HG03354 (cell line): ENCODE measurements at regions not wholly inside any gene's neighbourhood (a gene's known extent, or its start where the extent isn't known, plus 50 kb on each side); places are given as distances from the start of the nearest gene placed in this dataset.
"Not testable (repeated sequence)": the region's sequence is repeated elsewhere in the genome, so short reads cannot be mapped to it uniquely, and the experiment has no call there.

ENCODE experiments used
- ATAC-seq: cut with Tn5 transposase; IDR thresholded peaks from one replicate; pipeline ENCODE4 v1.9.1; 2021; ENCODE audit warnings: mild to moderate bottlenecking; ENCODE audit not compliant: unreplicated experiment, poor library complexity, severe bottlenecking

DNA sequence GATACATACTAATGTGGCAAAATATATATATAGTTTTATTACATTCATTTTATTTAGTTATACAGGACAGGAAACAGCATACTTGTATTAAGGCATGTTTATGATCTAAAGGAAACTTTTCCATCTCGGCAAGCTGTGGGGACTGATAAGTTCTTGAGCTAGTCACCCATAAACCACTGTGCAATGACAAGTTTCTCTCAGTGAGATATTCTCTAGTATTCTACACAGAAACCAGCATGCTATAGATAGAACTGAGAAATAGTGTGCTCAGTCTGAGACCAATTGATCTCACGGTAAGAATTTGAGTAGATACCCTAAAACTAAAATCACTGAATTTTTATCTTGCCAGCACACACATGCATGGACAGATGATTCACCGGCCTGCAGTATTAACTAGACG lies 717.6 kb upstream of the NOVA1 start:
- ATAC-seq: no peak

DNA sequence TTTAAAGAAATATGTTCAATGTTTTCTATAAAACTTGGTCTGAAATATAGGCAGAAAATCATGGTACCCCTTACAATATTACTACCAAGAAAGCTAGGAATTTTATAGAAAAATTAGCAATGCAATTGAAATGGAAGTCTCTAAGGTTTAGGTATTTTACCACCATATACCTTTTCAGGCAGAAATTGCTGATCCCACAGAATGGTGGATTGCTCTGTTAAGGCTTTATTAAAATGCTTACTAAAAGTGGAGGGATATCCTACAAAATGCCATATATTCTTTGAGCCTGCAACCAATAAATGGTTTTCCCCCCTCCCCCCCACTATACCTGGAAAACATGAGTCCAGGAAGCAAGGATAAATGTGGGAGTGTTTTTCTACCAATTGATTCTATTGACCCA lies 718.1 kb upstream of the NOVA1 start:
- no peak for ATAC-seq

DNA sequence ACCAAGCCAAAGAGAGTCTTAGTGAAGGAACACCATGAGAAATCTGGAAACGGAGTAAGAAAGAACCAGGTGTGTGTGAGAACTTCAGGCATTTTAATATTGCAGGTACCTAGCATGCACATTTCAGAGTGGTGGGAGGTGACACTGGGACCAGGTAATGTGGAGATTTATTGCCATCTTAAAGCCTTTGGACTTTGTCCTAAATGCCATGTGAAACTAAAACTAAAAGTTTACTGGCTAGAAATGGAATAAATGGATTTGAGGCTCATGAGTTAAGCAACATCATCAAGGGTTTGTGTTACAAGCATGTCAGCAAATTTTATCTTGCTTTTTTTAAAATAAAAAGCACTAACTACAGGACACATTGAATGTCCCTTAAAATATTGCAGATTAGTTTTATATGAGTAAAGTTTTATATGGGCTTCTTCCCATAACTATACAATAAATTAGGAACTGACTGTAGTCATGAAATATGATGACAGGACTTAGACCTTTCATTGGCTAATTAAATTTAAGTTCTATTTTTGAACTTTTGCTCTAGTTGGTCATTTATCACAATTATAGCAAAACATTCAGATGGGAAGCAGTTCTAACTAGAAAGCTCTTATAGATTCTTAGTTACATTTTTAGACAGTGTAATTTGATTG lies 721.1 kb upstream of the NOVA1 start:
- ATAC-seq: no peak

DNA sequence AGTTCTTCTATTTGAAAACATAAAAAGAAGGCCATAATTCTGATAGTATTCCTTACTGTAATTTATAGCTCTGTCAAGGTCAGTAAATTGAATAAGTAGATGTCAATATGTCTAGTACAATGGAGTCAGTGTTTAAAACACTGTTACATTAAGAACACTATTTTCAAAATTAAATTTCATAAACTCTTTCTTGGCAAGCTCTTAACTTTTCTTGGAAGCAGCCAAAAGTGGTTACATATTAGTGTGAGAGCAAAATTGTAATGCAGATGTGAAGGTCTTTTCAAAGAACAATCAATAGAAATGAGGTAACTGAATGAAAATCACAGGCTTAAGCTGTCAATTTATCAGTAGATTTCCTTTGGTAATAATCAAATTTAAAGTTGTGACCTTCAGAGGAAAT lies 722.4 kb upstream of the NOVA1 start:
- ATAC-seq: no peak

DNA sequence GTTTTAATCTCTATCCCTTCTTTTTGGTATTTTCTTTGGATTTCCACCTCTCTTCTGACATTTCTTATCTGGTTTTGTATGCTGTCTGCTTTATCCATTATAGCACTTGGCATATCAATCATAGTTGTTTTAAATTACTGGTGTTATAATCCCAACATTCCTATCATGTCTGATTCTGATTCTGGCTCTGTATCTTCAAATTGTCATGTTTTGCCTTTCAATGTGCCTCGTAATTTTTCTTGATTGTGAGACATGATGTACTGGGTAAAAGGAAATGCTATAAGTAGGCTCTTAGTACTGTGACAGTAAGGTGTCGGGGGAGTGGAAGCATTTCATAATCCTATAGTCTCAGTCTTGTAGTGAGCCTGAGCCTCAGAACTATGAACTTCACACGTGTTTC lies 729.3 kb upstream of the NOVA1 start:
- no peak for ATAC-seq

DNA sequence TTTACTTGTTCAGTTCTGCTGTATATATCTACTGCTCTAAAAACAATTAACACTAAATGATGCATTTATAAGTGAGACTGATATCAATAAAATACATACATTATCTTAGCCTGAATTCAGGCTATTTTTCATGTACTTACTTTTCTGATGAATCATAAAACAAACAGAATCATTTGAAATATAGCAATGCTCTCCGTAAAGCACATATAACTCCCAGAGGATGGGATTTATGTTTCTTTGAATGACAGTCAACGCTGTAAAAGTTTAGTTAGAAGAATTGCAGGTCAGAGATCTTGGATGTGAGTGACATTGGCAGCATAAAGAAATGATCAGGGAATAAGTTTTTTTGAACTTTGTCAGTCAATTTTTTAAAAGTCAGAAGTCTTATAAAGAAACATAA lies 740.2 kb upstream of the NOVA1 start:
- ATAC-seq: no peak

DNA sequence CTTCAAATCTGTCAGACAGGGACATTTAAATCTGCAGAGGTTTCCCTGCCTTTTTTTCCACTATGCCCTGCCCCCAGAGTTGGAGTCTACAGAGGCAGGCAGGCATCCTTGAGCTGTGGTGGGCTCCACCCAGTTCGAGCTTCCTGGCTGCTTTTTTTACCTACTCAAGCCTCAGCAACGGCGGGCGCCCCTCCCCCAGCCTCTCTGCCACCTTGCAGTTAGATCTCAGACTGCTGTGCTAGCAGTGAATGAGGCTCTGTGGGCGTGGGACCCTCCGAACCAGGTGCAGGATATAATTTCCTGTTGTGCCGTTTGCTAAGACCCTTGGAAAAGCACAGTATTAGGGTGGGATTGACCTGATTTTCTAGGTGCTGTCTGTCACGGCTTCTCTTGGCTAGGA lies 765.2 kb upstream of the NOVA1 start:
- not testable (repeated sequence) for ATAC-seq

DNA sequence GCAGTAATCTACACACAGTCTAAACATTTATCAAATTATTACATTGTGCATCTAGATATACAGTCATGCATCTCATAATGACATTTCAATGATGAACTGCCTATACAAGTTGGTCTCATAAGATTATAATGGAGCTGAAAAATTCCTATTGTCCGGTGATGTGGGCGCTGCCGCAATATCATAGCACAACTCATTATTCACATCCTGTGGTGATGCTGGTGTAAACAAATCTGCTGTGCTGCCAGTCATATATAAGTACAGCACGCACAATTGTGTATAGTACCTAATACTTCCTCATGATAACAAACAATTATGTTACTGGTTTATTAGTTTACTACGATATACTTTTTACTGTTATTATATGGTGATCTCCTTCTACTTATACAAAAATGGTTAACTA lies 768.8 kb upstream of the NOVA1 start:
- no peak for ATAC-seq

DNA sequence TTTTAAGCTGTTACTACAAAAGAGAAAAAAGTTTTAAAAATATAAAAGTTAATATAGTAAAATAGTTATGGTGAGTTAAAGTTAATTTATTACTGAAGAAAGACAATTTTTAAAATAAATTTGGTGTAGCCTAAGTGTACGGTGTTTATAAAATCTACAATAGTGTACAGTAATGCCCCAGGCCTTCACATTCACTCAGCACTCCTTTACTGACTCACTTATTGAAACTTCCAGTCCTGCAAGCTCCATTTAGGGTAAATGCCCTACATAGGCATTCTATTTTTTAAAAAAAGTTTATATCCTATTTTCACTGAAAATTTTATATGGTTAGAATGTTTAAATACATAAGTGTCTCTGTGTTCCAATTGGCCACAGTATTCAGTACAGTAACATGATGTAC lies 769.5 kb upstream of the NOVA1 start:
- no peak for ATAC-seq

DNA sequence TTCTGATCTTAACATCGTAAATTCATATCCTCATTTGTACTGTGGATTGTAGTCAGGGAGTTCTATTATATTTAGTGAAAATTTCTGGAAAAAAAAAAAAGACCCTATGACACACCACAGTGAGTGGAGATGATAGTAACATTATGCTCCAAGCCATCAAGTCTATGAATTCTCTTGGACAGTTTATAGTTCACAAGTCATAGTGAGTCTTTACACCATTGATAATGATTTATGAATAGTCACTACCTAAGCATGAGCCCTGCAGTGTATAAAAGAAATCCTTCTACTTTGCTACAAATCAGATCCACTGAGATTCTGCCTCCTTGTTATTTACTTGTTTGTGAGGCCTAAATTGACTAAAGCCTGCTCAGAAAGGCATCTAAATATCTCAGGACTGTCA lies 772.2 kb upstream of the NOVA1 start:
- no peak for ATAC-seq

DNA sequence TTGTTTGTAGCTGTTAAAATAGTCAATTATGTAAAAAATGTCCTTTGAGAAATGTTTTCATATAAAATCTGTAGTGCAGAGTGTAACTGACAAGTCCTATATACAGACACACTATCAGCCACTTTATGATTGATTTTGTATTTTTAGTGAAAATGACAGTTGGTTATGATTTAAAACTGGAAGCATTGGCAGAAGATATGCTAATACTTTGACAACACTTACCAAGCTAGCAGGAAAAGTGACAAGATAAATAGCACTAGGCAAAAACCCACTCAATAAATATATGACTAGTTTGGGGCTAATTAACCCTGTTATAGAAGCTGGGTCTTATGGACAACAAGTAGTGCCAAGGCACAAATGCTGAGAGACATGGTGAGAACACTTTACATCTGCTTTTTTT lies 772.9 kb upstream of the NOVA1 start:
- no peak for ATAC-seq

DNA sequence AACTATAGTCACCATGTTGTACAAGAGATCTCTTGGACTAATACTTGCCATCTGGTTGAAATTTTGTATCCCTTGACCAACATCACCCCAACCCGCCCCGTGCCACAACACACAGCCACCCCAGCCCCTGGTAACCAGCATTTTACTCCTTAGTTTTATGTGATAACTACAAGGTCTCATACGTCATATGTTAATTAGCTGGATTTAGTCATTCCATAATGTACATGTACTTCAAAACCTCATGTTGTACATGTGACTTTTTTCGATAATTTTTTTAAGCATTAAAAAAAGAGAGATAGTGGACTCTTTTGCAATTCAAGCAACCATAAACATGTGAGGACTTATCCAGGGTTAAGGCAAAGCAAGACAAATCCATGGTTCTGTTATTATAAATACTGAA lies 773.4 kb upstream of the NOVA1 start:
- no peak for ATAC-seq

DNA sequence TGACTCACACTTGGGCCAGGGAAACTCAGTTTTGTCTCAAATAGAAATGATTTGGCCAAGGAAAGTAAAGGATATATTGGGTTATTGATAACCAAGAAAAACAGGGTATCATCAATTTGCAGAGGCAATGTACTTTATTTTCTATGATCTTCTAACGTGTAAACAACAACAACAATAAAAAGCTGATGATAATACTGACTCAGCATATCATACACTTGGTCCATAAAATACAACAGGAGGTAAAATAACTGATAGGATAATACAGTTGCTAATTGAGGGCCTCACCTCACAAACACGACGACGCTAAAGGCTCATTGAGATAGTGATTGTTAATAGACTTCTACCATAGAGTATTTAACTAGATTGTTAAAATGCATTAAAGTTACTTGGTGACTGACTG lies 774.0 kb upstream of the NOVA1 start:
- ATAC-seq: no peak

DNA sequence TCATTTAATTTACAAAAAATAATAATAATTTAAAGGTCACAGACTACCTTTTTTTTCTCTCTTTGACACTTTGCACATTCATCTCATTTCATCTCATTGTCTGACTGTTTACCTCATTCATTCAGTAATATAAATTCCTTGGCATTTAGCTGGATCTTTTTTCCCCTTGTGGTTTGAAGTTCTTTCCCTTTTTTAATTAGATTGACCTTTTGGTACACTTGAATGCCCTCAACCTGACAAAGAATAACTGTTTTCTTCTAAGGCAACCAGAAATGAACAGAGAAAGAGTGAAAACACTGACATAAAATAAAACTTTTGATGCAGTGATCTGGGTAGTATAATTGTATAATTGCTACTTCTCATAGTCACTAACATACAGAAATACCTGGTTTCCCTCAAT lies 774.9 kb upstream of the NOVA1 start:
- ATAC-seq: no peak

DNA sequence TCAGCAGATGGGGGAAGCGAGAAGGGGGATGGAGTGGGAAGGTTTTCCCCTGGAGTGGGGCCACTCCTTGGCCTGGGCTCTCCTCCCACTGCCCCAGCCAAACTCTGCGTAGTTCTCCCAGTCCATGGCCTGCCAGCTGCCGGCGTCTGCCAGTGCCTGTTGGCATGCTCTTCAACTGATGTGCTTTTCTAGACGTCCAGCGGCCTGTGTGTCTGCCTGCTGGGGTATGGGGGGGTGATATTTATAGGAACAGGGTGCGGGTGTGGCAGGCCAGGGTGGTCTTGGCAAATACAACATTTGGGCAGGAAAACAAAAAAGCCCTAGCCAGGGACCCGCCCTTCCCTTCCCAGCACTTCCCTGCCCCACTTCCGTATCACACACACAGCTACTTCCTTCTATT lies 786.3 kb upstream of the NOVA1 start:
- no peak for ATAC-seq

DNA sequence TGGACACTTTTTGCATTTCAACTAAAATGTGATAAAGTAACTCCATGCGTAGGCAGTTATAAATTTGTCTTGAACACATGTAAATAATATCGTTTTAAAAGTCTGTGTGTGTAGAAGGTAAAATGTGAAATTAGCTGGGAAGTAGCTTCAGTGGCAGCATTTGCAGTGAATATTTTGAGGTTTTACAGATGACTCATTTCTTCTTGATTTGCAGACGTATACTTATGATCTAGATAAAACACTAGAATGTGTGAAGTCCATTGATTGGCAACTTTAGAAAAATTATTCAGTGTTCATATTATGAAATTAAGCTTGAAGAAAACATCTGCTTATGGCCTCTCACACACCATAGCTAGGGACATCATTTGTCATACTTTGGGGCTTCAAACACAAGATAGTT lies 788.6 kb upstream of the NOVA1 start:
- no peak for ATAC-seq

DNA sequence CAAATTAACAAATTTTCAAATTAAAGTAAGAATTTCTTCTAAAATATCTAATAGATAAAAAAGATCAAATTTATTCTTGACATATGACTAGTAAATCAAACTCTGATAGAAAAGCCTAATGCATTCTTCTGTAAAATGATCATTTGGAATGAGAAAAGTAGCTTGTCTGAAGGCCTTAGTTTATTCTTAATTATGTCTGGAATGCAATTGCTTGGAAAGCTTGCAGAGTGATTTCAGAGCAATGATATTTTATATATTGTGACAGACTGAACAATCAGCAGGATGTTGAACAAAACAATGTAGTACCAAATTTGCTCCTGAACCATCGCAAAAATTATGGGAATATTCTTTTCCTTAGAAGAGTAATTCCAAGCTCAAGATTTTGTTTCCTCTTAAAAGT lies 789.6 kb upstream of the NOVA1 start:
- no peak for ATAC-seq

DNA sequence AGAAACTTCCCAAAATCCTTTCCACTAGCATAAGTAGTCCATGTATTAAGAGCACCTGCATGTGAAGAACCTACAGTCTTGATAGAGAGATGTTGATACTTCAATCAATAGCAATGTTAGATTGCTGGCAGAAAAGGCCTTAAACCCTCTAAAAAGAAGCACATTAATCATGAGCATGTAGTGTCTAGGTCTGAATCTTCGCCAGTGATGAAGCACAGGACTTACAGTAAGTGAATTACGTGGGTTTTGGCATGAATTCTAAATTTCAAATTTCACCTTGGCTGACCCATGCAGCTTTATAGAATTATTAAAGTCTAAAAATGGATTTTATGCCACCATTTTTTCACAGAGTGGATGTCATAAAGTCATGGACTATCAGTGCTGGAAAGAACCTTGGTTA lies 791.6 kb upstream of the NOVA1 start:
- ATAC-seq: no peak

DNA sequence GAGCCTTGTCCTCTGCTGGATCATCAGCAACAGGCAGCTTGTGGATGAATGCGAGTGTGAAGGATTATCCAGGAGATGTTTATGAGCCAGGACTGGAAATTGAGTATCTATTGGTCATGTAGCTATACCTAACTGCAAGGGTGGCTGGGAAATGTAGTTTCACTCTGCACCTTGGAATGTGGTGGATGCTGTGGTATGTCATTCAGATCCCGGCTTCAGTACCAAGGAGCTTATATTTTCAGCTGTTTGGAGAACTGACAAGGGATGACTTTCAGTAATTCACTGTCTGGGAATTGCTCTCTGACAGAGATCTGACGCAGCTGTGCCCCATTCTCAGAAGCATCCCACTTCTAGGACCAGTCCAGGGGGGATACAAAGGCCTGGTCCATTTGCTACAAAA lies 792.3 kb upstream of the NOVA1 start:
- no peak for ATAC-seq

DNA sequence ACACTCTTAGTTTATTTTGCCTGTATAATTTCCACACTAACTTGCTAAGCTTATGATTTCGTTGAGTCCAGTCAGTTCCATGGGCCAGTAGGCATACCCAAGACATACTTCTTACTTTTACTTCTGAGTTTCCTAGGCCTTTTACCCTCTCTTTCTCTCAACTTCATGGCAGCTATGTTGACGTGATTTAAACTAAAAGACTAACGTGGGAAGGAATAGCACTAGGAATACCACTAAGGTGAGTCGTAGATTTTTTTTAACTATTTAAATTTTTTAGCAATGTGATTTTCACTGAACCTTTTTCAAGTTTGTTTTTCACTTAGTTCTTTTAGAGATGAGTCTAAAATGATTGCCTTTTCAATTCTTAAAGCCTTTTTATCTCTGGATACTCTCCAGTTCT lies 793.5 kb upstream of the NOVA1 start:
- ATAC-seq: no peak

DNA sequence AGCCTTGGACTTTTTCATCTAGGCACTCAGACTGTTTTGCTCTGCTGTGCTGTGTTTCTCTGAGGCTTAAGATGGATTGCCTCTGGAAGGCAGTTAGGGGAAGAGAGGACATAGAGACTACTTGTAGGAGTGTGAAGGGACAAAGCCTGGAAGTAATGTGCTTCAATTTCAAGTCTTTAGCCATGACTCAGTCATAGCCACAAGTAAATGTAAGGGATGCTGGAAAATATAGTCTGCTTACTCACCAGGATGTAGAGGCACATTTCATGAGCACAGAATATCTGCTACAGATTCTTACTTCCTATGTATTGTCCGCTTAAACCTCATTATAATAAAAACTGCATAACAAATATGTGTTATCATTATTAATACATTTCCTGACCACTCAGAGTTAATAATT lies 794.3 kb upstream of the NOVA1 start:
- ATAC-seq: no peak

DNA sequence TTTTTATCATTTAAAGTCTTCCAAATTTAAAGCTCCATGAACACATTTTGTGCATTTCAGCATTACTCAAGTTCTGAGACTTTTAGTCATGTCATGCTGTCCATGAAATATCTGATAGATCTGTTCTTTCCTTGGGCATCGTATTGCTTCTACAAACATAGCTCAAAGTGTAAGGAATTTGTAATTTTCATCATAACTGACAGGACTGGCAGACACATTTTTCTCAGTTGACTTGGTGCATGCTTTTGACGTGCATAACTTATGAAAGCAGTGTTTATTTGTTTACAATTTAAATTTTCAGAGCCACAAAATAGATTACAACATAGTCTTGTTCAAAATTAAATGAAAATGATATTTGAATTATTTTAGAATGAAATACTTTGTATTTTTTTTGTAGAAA lies 812.1 kb upstream of the NOVA1 start:
- ATAC-seq: no peak

DNA sequence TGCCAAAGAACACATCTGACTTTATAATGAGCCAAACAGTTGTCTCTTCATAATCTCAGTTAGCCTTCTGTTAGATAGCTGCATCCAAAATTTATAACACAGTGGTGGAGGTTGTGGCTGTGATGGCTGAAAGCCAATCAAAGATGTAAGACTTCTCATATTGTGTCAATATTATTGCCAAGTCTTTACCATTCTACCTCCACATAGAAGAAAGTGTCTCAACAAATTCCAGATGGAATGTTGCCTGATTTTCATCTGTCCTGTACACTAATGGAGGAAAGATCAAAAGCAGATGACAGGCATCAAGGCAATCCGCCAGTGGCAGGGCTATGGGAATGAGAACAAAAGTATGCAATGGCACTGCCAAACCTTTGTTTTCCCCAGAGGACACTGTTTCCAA lies 813.1 kb upstream of the NOVA1 start:
- no peak for ATAC-seq
